Loucy (cell line): ENCODE measurements at regions not wholly inside any gene's neighbourhood (a gene's known extent, or its start where the extent isn't known, plus 50 kb on each side); places are given as distances from the start of the nearest gene placed in this dataset.

Source experiments
- CTCF ChIP-seq: fragments of 200-600 bp; sonication (generic); conservative IDR thresholded peaks from 2 replicates; pipeline ENCODE4 v1.5.1; 2014; ENCODE audit warnings: mild to moderate bottlenecking, antibody characterized with exemption, low read length
- EZH2phosphoT487 ChIP-seq: fragments of 200-600 bp; IDR thresholded peaks from 2 replicates; pipeline ENCODE4 v1.6.1; 2018; ENCODE audit warnings: antibody characterized with exemption, mild to moderate bottlenecking, moderate library complexity, borderline replicate concordance

- TF ChIP-seq CTCF, result no peak
- no peak for TF ChIP-seq EZH2phosphoT487
Observed at GRCh38 chr12:58316926-58317325, 375.6 kb downstream of the ATP23 start.
